ENCODE measurements at regions not wholly inside any gene's neighbourhood (a gene's known extent, or its start where the extent isn't known, plus 50 kb on each side); places are given as distances from the start of the nearest gene placed in this dataset.

DNA sequence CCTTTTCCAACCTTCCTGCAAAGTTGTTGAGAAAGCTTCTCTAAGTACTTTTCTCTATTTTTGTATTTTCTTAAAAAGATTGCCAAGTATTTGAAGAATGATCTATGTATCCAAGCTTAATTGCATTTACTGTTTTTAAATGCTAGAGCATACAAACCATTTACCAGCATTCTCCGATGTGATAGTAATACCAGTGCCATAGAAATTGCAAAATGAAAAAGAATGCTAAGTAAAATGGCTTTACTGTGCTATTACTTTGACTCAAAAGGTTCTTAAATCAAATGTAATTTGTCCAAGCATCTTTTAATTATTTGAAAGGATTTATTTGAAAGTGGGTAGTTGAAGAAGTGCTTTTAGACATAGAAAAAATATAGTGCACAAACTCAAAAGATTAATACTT is 1183.2 kb downstream of the RAPGEF2 start:
- Histone ChIP-seq H4K20me1 (ENCODE audit: control insufficient read depth, extremely low read depth, insufficient read depth, low read length) (no peaks in the 10 kb centered on the region), H2AFZ (ENCODE audit: low read length) (no peak overlapping the region), H3K79me2 (ENCODE audit: control insufficient read depth, insufficient read depth, low read length) (no peaks in the 10 kb centered on the region), H3K27ac (ENCODE audit: insufficient read depth, low read length) (no peak overlapping the region), H3K4me3 (replicated peaks in 1 of 4; ENCODE audit: control extremely low read depth in 1 of 4, insufficient read depth in 1 of 4, low read depth in 3 of 4, low read length in 4 of 4) (no peak overlapping the region), H3K27me3 (ENCODE audit: control insufficient read depth, insufficient read depth, low read length) (no peaks in the 10 kb centered on the region), H3K9me3 (ENCODE audit: control insufficient read depth, insufficient read depth, low read depth, low read length) (no peaks in the 10 kb centered on the region), H3K4me1 (ENCODE audit: control insufficient read depth, extremely low read depth, insufficient read depth, low read length) (no peaks in the 10 kb centered on the region), H3K4me2 (ENCODE audit: extremely low read depth, insufficient read depth, low read length) (no peak overlapping the region), H3K36me3 (ENCODE audit: control insufficient read depth, insufficient read depth, low read length) (no peaks in the 10 kb centered on the region), H3K9ac (ENCODE audit: insufficient read depth, low read length) (no peak overlapping the region)
- DNase-seq (ENCODE audit: low read depth in 2 of 2), result no peak
- TF ChIP-seq, protein P1, sequence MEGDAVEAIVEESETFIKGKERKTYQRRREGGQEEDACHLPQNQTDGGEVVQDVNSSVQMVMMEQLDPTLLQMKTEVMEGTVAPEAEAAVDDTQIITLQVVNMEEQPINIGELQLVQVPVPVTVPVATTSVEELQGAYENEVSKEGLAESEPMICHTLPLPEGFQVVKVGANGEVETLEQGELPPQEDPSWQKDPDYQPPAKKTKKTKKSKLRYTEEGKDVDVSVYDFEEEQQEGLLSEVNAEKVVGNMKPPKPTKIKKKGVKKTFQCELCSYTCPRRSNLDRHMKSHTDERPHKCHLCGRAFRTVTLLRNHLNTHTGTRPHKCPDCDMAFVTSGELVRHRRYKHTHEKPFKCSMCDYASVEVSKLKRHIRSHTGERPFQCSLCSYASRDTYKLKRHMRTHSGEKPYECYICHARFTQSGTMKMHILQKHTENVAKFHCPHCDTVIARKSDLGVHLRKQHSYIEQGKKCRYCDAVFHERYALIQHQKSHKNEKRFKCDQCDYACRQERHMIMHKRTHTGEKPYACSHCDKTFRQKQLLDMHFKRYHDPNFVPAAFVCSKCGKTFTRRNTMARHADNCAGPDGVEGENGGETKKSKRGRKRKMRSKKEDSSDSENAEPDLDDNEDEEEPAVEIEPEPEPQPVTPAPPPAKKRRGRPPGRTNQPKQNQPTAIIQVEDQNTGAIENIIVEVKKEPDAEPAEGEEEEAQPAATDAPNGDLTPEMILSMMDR (conservative IDR thresholded peaks at IDR 0.05 in 1 of 2, IDR thresholded peaks at IDR 0.05 in 1 of 2; ENCODE audit: low read depth in 1 of 2, low read length in 2 of 2), result no peak
- TF ChIP-seq EZH2 (IDR thresholded peaks at IDR 0.05; ENCODE audit: low read length, missing control alignments), result no peak

DNA sequence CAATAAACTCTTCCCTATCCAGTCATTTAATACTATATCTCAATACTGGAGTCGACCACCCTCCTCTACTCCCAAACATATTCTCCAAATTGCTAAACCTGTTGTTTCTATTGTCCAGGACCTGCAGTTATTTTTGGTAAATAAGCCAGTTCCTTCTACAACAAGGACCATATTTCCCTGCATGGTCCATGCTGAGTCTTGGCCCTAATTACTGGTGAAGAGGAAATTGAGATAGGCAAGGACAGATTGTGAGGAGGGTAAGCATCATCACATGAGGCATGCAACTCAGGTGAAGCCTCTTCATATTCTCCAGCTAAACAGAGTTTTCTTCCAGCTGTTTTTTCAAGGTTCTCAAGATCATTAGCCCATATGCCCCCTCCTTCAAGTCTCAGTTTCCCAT is 1193.6 kb downstream of the RAPGEF2 start:
- no peaks in the 10 kb centered on the region for H3K79me2 ChIP-seq (ENCODE audit: control insufficient read depth, insufficient read depth, low read length)
- H3K4me1 ChIP-seq (ENCODE audit: control insufficient read depth, extremely low read depth, insufficient read depth, low read length), result no peaks in the 10 kb centered on the region
- H3K27me3 ChIP-seq (ENCODE audit: control insufficient read depth, insufficient read depth, low read length), result no peaks in the 10 kb centered on the region
- H3K9ac ChIP-seq (ENCODE audit: insufficient read depth, low read length), result no peak overlapping the region
- H3K4me3 ChIP-seq (replicated peaks in 1 of 4; ENCODE audit: control extremely low read depth in 1 of 4, insufficient read depth in 1 of 4, low read depth in 3 of 4, low read length in 4 of 4), result no peak overlapping the region
- no peak overlapping the region for H2AFZ ChIP-seq (ENCODE audit: low read length)
- no peaks in the 10 kb centered on the region for H4K20me1 ChIP-seq (ENCODE audit: control insufficient read depth, extremely low read depth, insufficient read depth, low read length)
- no peak for DNase-seq (ENCODE audit: low read depth in 2 of 2)
- TF ChIP-seq, protein P1 (conservative IDR thresholded peaks at IDR 0.05 in 1 of 2, IDR thresholded peaks at IDR 0.05 in 1 of 2; ENCODE audit: low read depth in 1 of 2, low read length in 2 of 2), result no peak
- no peak for TF ChIP-seq EZH2 (IDR thresholded peaks at IDR 0.05; ENCODE audit: low read length, missing control alignments)
- no peak overlapping the region for H3K4me2 ChIP-seq (ENCODE audit: extremely low read depth, insufficient read depth, low read length)
- no peaks in the 10 kb centered on the region for H3K36me3 ChIP-seq (ENCODE audit: control insufficient read depth, insufficient read depth, low read length)
- H3K27ac ChIP-seq (ENCODE audit: insufficient read depth, low read length), result no peak overlapping the region
- H3K9me3 ChIP-seq (ENCODE audit: control insufficient read depth, insufficient read depth, low read depth, low read length), result no peaks in the 10 kb centered on the region

DNA sequence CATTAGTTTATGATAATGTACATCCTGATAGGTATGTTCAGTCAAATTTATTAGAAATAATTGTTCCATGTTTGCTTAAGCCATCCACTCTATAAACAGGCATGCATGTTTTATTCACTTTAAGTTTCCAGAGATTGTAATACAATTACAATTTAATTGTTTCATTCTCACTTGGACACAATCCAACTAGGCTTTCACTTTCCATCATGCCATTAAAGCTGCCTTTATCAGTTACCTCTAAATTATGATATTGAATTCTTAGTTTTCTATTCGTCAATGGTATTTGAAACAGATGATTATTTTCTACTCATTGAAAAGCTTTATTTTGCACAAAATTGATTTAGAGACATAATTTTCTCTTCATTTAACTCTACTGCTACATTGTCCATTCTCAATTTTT is 1196.3 kb downstream of the RAPGEF2 start:
- Histone ChIP-seq H3K27me3 (ENCODE audit: control insufficient read depth, insufficient read depth, low read length) (no peaks in the 10 kb centered on the region), H3K27ac (ENCODE audit: insufficient read depth, low read length) (no peak overlapping the region), H3K9ac (ENCODE audit: insufficient read depth, low read length) (no peak overlapping the region), H3K4me2 (ENCODE audit: extremely low read depth, insufficient read depth, low read length) (no peak overlapping the region), H3K9me3 (ENCODE audit: control insufficient read depth, insufficient read depth, low read depth, low read length) (no peaks in the 10 kb centered on the region), H3K79me2 (ENCODE audit: control insufficient read depth, insufficient read depth, low read length) (no peaks in the 10 kb centered on the region), H3K4me3 (replicated peaks in 1 of 4; ENCODE audit: control extremely low read depth in 1 of 4, insufficient read depth in 1 of 4, low read depth in 3 of 4, low read length in 4 of 4) (no peak overlapping the region), H4K20me1 (ENCODE audit: control insufficient read depth, extremely low read depth, insufficient read depth, low read length) (no peaks in the 10 kb centered on the region), H2AFZ (ENCODE audit: low read length) (no peak overlapping the region), H3K4me1 (ENCODE audit: control insufficient read depth, extremely low read depth, insufficient read depth, low read length) (no peaks in the 10 kb centered on the region), H3K36me3 (ENCODE audit: control insufficient read depth, insufficient read depth, low read length) (no peaks in the 10 kb centered on the region)
- no peak for TF ChIP-seq EZH2 (IDR thresholded peaks at IDR 0.05; ENCODE audit: low read length, missing control alignments)
- TF ChIP-seq, protein P1 (conservative IDR thresholded peaks at IDR 0.05 in 1 of 2, IDR thresholded peaks at IDR 0.05 in 1 of 2; ENCODE audit: low read depth in 1 of 2, low read length in 2 of 2), result no peak
- no peak for DNase-seq (ENCODE audit: low read depth in 2 of 2)

All from fibroblast of lung (primary cell).